Fibroblast of the aortic adventitia (primary cell): ENCODE measurements at regions not wholly inside any gene's neighbourhood (a gene's known extent, or its start where the extent isn't known, plus 50 kb on each side); places are given as distances from the start of the nearest gene placed in this dataset.

Experiments used
- DNase-seq: peaks from one replicate; pipeline ENCODE4 v3.0.0-alpha.2; 2010; ENCODE audit warnings: low read depth
- H3K4me3 ChIP-seq: 2 replicates; pipeline ENCODE4 v1.5.1; 2011; ENCODE audit warnings: low read depth, mild to moderate bottlenecking, control low read depth, low read length, moderate library complexity
- TF ChIP-seq, protein P1 (sequence below): IDR thresholded peaks from 2 replicates; pipeline ENCODE4 v1.5.1; 2011; ENCODE audit warnings: mild to moderate bottlenecking, low read length, control low read depth, inconsistent platforms; ENCODE audit not compliant: insufficient read depth

DNA sequence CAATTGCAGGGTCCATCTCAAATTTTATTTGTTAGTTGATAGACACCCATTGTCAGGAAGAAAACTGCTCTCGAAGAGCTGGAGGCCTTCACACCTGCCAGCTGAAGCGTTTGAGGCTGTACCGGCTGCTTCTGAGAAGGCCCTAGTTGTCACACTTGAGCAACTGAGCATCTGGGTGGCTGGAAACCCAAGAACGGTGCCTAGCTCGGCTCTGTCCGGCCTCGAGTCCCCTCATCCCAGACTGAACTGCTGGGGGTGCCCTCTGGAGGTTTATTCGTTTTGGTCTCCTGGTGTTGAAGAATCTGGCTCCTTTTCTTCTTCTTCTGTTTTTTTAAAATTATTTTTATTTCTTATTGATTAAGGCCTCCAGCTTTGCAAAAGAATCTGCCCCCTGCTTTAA is 59.3 kb upstream of the EXOC6 start:
- TF ChIP-seq, protein P1, sequence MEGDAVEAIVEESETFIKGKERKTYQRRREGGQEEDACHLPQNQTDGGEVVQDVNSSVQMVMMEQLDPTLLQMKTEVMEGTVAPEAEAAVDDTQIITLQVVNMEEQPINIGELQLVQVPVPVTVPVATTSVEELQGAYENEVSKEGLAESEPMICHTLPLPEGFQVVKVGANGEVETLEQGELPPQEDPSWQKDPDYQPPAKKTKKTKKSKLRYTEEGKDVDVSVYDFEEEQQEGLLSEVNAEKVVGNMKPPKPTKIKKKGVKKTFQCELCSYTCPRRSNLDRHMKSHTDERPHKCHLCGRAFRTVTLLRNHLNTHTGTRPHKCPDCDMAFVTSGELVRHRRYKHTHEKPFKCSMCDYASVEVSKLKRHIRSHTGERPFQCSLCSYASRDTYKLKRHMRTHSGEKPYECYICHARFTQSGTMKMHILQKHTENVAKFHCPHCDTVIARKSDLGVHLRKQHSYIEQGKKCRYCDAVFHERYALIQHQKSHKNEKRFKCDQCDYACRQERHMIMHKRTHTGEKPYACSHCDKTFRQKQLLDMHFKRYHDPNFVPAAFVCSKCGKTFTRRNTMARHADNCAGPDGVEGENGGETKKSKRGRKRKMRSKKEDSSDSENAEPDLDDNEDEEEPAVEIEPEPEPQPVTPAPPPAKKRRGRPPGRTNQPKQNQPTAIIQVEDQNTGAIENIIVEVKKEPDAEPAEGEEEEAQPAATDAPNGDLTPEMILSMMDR: no peak
- no peak for DNase-seq
- no peak overlapping the region for H3K4me3 ChIP-seq

DNA sequence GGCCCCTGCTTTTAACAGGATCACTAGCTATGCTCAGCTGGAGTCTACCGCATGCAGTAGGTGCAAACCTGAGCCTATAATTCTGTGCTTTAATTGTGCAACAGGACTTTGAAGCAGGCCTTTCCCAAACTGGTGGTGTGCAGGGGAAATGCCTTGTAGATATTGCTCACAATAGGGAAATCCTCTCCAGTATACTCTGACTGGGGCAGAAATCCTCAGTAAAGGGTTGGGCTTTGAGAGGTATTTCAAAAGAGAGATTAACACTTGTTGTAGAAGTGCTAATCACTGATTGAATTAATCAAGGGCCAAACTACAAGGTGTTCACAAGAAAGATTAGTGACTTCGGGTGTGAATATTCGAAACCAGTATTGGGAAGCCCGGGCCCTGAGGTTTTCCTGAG is 58.5 kb upstream of the EXOC6 start:
- TF ChIP-seq, protein P1: no peak
- DNase-seq: no peak
- no peak overlapping the region for H3K4me3 ChIP-seq

GRCh38 chr10:92790440-92790839 is 57.9 kb upstream of the EXOC6 start:
- TF ChIP-seq, protein P1: no peak
- DNase-seq: no peak
- no peak overlapping the region for H3K4me3 ChIP-seq

DNA sequence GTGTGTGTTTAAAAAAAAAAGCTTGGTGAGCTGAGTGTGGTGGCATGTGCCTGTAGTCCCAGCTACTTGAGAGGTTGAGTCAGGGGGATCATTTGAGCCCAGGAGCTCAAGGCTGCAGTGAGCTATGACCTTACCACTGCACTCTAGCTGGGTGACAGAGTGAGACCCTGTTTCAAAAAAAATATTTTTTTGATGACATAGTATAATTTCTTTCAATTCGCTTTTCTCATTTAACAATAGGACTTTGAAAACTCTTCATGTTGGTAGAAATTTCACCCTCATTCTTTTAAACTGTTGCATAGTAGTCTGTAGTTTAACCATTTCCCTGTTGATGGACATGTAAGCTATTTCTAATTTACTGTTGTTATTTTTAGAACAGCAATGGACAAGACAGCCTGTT is 55.7 kb upstream of the EXOC6 start:
- TF ChIP-seq, protein P1: no peak
- no peak overlapping the region for H3K4me3 ChIP-seq
- no peak for DNase-seq
